ENCODE measurements at regions not wholly inside any gene's neighbourhood (a gene's known extent, or its start where the extent isn't known, plus 50 kb on each side); places are given as distances from the start of the nearest gene placed in this dataset.

- FAIRE-seq: no peak
- DNase-seq (ENCODE audit: insufficient read length, low spot score): no peak
Measured at GRCh38 chr2:145108959-145109710, 589.2 kb upstream of the ZEB2 start.

- FAIRE-seq (no peak), DNase-seq (ENCODE audit: insufficient read length, low spot score) (no peak)
Measured at GRCh38 chr2:145108361-145108778, 588.5 kb upstream of the ZEB2 start.

- FAIRE-seq: no peak
- no peak for DNase-seq (ENCODE audit: insufficient read length, low spot score)
Measured at GRCh38 chr2:145106293-145106692, 586.4 kb upstream of the ZEB2 start.

GRCh38 chr2:145102706-145103105, 582.8 kb upstream of the ZEB2 start:
- DNase-seq (ENCODE audit: insufficient read length, low spot score) (no peak), FAIRE-seq (no peak)

GRCh38 chr2:145100301-145100700, 580.4 kb upstream of the ZEB2 start:
- FAIRE-seq (no peak), DNase-seq (ENCODE audit: insufficient read length, low spot score) (no peak)

GRCh38 chr2:145096582-145096981, 576.7 kb upstream of the ZEB2 start:
- DNase-seq (ENCODE audit: insufficient read length, low spot score) (no peak), FAIRE-seq (peak; percentile 54)

- DNase-seq (ENCODE audit: insufficient read length, low spot score): no peak
- FAIRE-seq: no peak
Measured at GRCh38 chr2:145095641-145096435, 575.9 kb upstream of the ZEB2 start.

GRCh38 chr2:145094370-145094769, 574.5 kb upstream of the ZEB2 start:
- FAIRE-seq (no peak), DNase-seq (ENCODE audit: insufficient read length, low spot score) (no peak)

- FAIRE-seq (no peak), DNase-seq (ENCODE audit: insufficient read length, low spot score) (no peak)
Measured at GRCh38 chr2:145091967-145092366, 572.0 kb upstream of the ZEB2 start.

- FAIRE-seq (no peak), DNase-seq (ENCODE audit: insufficient read length, low spot score) (no peak)
Measured at GRCh38 chr2:145090841-145091761, 571.2 kb upstream of the ZEB2 start.

- no peak for FAIRE-seq
Measured at GRCh38 chr2:145088756-145089155, 568.8 kb upstream of the ZEB2 start.

GRCh38 chr2:145086910-145087309, 567.0 kb upstream of the ZEB2 start:
- no peak for FAIRE-seq
- no peak for DNase-seq (ENCODE audit: insufficient read length, low spot score)

More at GRCh38 chr2:145088756-145089155, 568.8 kb upstream of the ZEB2 start:
- DNase-seq (ENCODE audit: insufficient read length, low spot score): no peak

GRCh38 chr2:145085612-145086011, 565.7 kb upstream of the ZEB2 start:
- FAIRE-seq: no peak
- no peak for DNase-seq (ENCODE audit: insufficient read length, low spot score)

- FAIRE-seq (no peak), DNase-seq (ENCODE audit: insufficient read length, low spot score) (no peak)
Measured at GRCh38 chr2:145080426-145080825, 560.5 kb upstream of the ZEB2 start.

- DNase-seq (ENCODE audit: insufficient read length, low spot score) (no peak), FAIRE-seq (no peak)
Measured at GRCh38 chr2:145079641-145080040, 559.7 kb upstream of the ZEB2 start.

GRCh38 chr2:145078923-145079322, 559.0 kb upstream of the ZEB2 start:
- FAIRE-seq (no peak), DNase-seq (ENCODE audit: insufficient read length, low spot score) (no peak)

GRCh38 chr2:145076085-145076484, 556.2 kb upstream of the ZEB2 start:
- no peak for DNase-seq (ENCODE audit: insufficient read length, low spot score)
- no peak for FAIRE-seq

GRCh38 chr2:145075454-145076062, 555.6 kb upstream of the ZEB2 start:
- FAIRE-seq: no peak
- DNase-seq (ENCODE audit: insufficient read length, low spot score): no peak

- DNase-seq (ENCODE audit: insufficient read length, low spot score) (no peak), FAIRE-seq (no peak)
Measured at GRCh38 chr2:145070703-145071102, 550.8 kb upstream of the ZEB2 start.

GRCh38 chr2:145068509-145068908, 548.6 kb upstream of the ZEB2 start:
- FAIRE-seq: no peak
- DNase-seq (ENCODE audit: insufficient read length, low spot score): no peak

Data from HTR-8/SVneo (cell line).